GM21423 (cell line): ENCODE measurements at regions not wholly inside any gene's neighbourhood (a gene's known extent, or its start where the extent isn't known, plus 50 kb on each side); places are given as distances from the start of the nearest gene placed in this dataset.
"Not testable (repeated sequence)": the region's sequence is repeated elsewhere in the genome, so short reads cannot be mapped to it uniquely, and the experiment has no call there.

Source experiments
- ATAC-seq: cut with Tn5 transposase; IDR thresholded peaks from one replicate; pipeline ENCODE4 v1.9.1; 2021; ENCODE audit warnings: mild to moderate bottlenecking, moderate library complexity; ENCODE audit not compliant: unreplicated experiment

GRCh38 chr17:45585794-45586650 is 95.5 kb upstream of the PLEKHM1 start:
- ATAC-seq: not testable (repeated sequence)

- ATAC-seq: not testable (repeated sequence)
Measured at GRCh38 chr17:45586651-45586934, 96.1 kb upstream of the PLEKHM1 start.

- not testable (repeated sequence) for ATAC-seq
Measured at GRCh38 chr17:45592433-45592923, 102.0 kb upstream of the PLEKHM1 start.

GRCh38 chr17:45596347-45596746 is 105.8 kb upstream of the PLEKHM1 start:
- ATAC-seq: not testable (repeated sequence)

- not testable (repeated sequence) for ATAC-seq
Measured at GRCh38 chr17:45600052-45601012, 109.8 kb upstream of the PLEKHM1 start.

- not testable (repeated sequence) for ATAC-seq
Measured at GRCh38 chr17:45601013-45601412, 110.5 kb upstream of the PLEKHM1 start.

- ATAC-seq: not testable (repeated sequence)
Measured at GRCh38 chr17:45601605-45602539, 111.4 kb upstream of the PLEKHM1 start.

- ATAC-seq: not testable (repeated sequence)
Measured at GRCh38 chr17:45605751-45606150, 115.2 kb upstream of the PLEKHM1 start.

- ATAC-seq: peak; percentile 96
Measured at GRCh38 chr17:45619984-45620405, 129.5 kb upstream of the PLEKHM1 start.

GRCh38 chr17:45620468-45620867 is 129.9 kb upstream of the PLEKHM1 start:
- peak; percentile 27 for ATAC-seq

- ATAC-seq: not testable (repeated sequence)
Measured at GRCh38 chr17:45621087-45621486, 130.6 kb upstream of the PLEKHM1 start.

GRCh38 chr17:45622295-45622694 is 131.8 kb upstream of the PLEKHM1 start:
- not testable (repeated sequence) for ATAC-seq

- no peak for ATAC-seq
Measured at GRCh38 chr17:45628019-45628418, 137.5 kb upstream of the PLEKHM1 start.

- no peak for ATAC-seq
Measured at GRCh38 chr17:45631941-45632340, 141.4 kb upstream of the PLEKHM1 start.

- no peak for ATAC-seq
Measured at GRCh38 chr17:45639297-45639849, 144.7 kb upstream of the CRHR1 start.

- no peak for ATAC-seq
Measured at GRCh38 chr17:45640141-45640850, 143.8 kb upstream of the CRHR1 start.

- ATAC-seq: no peak
Measured at GRCh38 chr17:45641541-45641940, 142.6 kb upstream of the CRHR1 start.

GRCh38 chr17:45643591-45643990 is 140.5 kb upstream of the CRHR1 start:
- no peak for ATAC-seq

GRCh38 chr17:45644637-45645036 is 139.5 kb upstream of the CRHR1 start:
- not testable (repeated sequence) for ATAC-seq
